Hepatocyte (in vitro differentiated cells): ENCODE measurements at regions not wholly inside any gene's neighbourhood (a gene's known extent, or its start where the extent isn't known, plus 50 kb on each side); places are given as distances from the start of the nearest gene placed in this dataset.

Experiments
- DNase-seq: peaks from one replicate; pipeline ENCODE4 v3.0.0-alpha.2; 2016; ENCODE audit warnings: low spot score
- H2AFZ ChIP-seq: fragments of 200-600 bp; sonication (generic); 2 replicates; pipeline ENCODE4 v1.6.0; 2016; ENCODE audit warnings: antibody characterized with exemption, mild to moderate bottlenecking
- H3K27ac ChIP-seq: fragments of 200-600 bp; sonication (generic); 2 replicates; pipeline ENCODE4 v1.5.1; 2016; ENCODE audit warnings: mild to moderate bottlenecking
- H3K27me3 ChIP-seq: fragments of 200-600 bp; sonication (generic); 2 replicates; pipeline ENCODE4 v1.6.1; 2016
- H3K36me3 ChIP-seq: fragments of 200-600 bp; sonication (generic); replicated peaks from 2 replicates; pipeline ENCODE4 v1.5.1; 2016; ENCODE audit warnings: low read depth; ENCODE audit not compliant: insufficient read depth
- H3K4me1 ChIP-seq: fragments of 200-600 bp; sonication (generic); 2 replicates; pipeline ENCODE4 v1.5.1; 2016; ENCODE audit warnings: mild to moderate bottlenecking, moderate library complexity; ENCODE audit not compliant: insufficient read depth
- H3K4me2 ChIP-seq: fragments of 200-600 bp; sonication (generic); 2 replicates; pipeline ENCODE4 v1.6.0; 2016
- H3K4me3 ChIP-seq: fragments of 200-600 bp; sonication (generic); 2 replicates; pipeline ENCODE4 v1.5.1; 2016; ENCODE audit warnings: mild to moderate bottlenecking
- H3K79me2 ChIP-seq: fragments of 200-600 bp; sonication (generic); 2 replicates; pipeline ENCODE4 v1.6.0; 2017; ENCODE audit warnings: mild to moderate bottlenecking
- H3K9me2 ChIP-seq: fragments of 200-600 bp; sonication (generic); replicated peaks from 2 replicates; pipeline ENCODE4 v1.6.0; 2017; ENCODE audit warnings: mild to moderate bottlenecking; ENCODE audit not compliant: insufficient read depth
- H3K9me3 ChIP-seq: fragments of 200-600 bp; sonication (generic); 2 replicates; pipeline ENCODE4 v1.5.1; 2016; ENCODE audit warnings: low read depth, mild to moderate bottlenecking
- H4K20me1 ChIP-seq: fragments of 200-600 bp; sonication (generic); 2 replicates; pipeline ENCODE4 v1.6.0; 2016; ENCODE audit warnings: mild to moderate bottlenecking; ENCODE audit not compliant: insufficient read depth, poor library complexity, severe bottlenecking
- EZH2 ChIP-seq: fragments of 200-600 bp; sonication (generic); IDR thresholded peaks from 2 replicates; pipeline ENCODE4 v1.6.1; 2016; ENCODE audit warnings: antibody characterized with exemption, mild to moderate bottlenecking, borderline replicate concordance
- EZH2phosphoT487 ChIP-seq: fragments of 200-600 bp; sonication (generic); IDR thresholded peaks from one replicate; pipeline ENCODE4 v1.6.1; 2018; ENCODE audit warnings: antibody characterized with exemption, mild to moderate bottlenecking, low read depth, moderate library complexity; ENCODE audit not compliant: unreplicated experiment, severe bottlenecking
- WGBS: methylation state at CpG from one replicate; pipeline ENCODE4 v1.1.6; 2016; ENCODE audit warnings: low lambda C conversion rate; ENCODE audit errors: missing lambda C conversion rate; 5-methylcytosine and 5-hydroxymethylcytosine counted together
- TF ChIP-seq, protein P1 (sequence below): fragments of 200-600 bp; sonication (generic); IDR thresholded peaks from 2 replicates; pipeline ENCODE4 v1.5.1; 2016; ENCODE audit warnings: antibody characterized with exemption, mild to moderate bottlenecking; ENCODE audit not compliant: poor library complexity

- Histone ChIP-seq H2AFZ (no peak overlapping the region), H3K9me2 (no peaks in the 10 kb centered on the region), H3K9me3 (no peaks in the 10 kb centered on the region), H3K4me3 (no peak overlapping the region), H3K36me3 (no peaks in the 10 kb centered on the region), H4K20me1 (no peaks in the 10 kb centered on the region), H3K4me2 (no peak overlapping the region), H3K27ac (no peak overlapping the region), H3K4me1 (no peaks in the 10 kb centered on the region), H3K79me2 (no peaks in the 10 kb centered on the region), H3K27me3 (no peaks in the 10 kb centered on the region)
- TF ChIP-seq, protein P1, sequence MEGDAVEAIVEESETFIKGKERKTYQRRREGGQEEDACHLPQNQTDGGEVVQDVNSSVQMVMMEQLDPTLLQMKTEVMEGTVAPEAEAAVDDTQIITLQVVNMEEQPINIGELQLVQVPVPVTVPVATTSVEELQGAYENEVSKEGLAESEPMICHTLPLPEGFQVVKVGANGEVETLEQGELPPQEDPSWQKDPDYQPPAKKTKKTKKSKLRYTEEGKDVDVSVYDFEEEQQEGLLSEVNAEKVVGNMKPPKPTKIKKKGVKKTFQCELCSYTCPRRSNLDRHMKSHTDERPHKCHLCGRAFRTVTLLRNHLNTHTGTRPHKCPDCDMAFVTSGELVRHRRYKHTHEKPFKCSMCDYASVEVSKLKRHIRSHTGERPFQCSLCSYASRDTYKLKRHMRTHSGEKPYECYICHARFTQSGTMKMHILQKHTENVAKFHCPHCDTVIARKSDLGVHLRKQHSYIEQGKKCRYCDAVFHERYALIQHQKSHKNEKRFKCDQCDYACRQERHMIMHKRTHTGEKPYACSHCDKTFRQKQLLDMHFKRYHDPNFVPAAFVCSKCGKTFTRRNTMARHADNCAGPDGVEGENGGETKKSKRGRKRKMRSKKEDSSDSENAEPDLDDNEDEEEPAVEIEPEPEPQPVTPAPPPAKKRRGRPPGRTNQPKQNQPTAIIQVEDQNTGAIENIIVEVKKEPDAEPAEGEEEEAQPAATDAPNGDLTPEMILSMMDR: no peak
- TF ChIP-seq EZH2phosphoT487 (no peak), EZH2 (no peak)
- WGBS: 83% methylated on average over 6 of the region's 6 CpGs
- DNase-seq: no peak
Measured at GRCh38 chr5:82811490-82811889, 265.7 kb downstream of the TMEM167A start.

- Histone ChIP-seq H2AFZ (no peak overlapping the region), H4K20me1 (no peaks in the 10 kb centered on the region), H3K9me3 (no peaks in the 10 kb centered on the region), H3K27me3 (no peaks in the 10 kb centered on the region), H3K4me3 (no peak overlapping the region), H3K36me3 (no peaks in the 10 kb centered on the region), H3K27ac (no peak overlapping the region), H3K4me1 (no peaks in the 10 kb centered on the region), H3K4me2 (no peak overlapping the region), H3K9me2 (no peaks in the 10 kb centered on the region), H3K79me2 (no peaks in the 10 kb centered on the region)
- no peak for DNase-seq
- WGBS: 91% methylated on average over 2 of the region's 2 CpGs
- TF ChIP-seq EZH2phosphoT487 (no peak), EZH2 (no peak)
- TF ChIP-seq, protein P1: no peak
Measured at GRCh38 chr5:82809420-82810143, 267.6 kb downstream of the TMEM167A start.

DNA sequence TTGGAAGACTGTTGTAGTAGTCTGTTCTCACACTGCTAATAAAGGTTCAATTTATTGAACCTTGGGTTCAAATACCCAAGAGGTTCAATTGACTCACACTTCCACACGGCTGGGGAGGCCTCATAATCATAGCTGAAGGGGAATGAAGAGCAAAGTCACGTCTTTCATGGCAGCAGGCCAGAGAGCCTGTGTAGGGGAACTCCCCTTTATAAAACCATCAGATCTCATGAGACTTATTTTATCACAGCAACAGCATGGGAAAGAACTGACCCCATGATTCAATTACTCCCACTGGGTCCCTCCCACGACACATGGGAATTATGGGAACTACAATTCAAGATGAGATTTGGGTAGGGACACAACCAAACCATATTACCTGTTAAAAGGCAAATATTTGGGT, 268.2 kb downstream of the TMEM167A start:
- Histone ChIP-seq H4K20me1 (no peaks in the 10 kb centered on the region), H3K79me2 (no peaks in the 10 kb centered on the region), H2AFZ (no peak overlapping the region), H3K27me3 (no peaks in the 10 kb centered on the region), H3K4me1 (no peaks in the 10 kb centered on the region), H3K9me2 (no peaks in the 10 kb centered on the region), H3K4me3 (no peak overlapping the region), H3K4me2 (no peak overlapping the region), H3K36me3 (no peaks in the 10 kb centered on the region), H3K9me3 (no peaks in the 10 kb centered on the region), H3K27ac (no peak overlapping the region)
- no peak for DNase-seq
- TF ChIP-seq EZH2: no peak
- TF ChIP-seq, protein P1: no peak
- TF ChIP-seq EZH2phosphoT487: no peak
- 82% methylated on average over 3 of the region's 3 CpGs for WGBS
